ENCODE measurements at regions not wholly inside any gene's neighbourhood (a gene's known extent, or its start where the extent isn't known, plus 50 kb on each side); places are given as distances from the start of the nearest gene placed in this dataset.

- DNase-seq, result no peak
Measured at GRCh38 chr20:24378661-24379483, 90.6 kb upstream of the SYNDIG1 start.

- no peak for DNase-seq
Measured at GRCh38 chr20:24376311-24377099, 92.9 kb upstream of the SYNDIG1 start.

GRCh38 chr20:24373372-24373771, 96.1 kb upstream of the SYNDIG1 start:
- DNase-seq, result no peak

GRCh38 chr20:24370911-24371695, 98.3 kb upstream of the SYNDIG1 start:
- no peak for DNase-seq

- DNase-seq, result no peak
Measured at GRCh38 chr20:24370249-24370648, 99.2 kb upstream of the SYNDIG1 start.

GRCh38 chr20:24368253-24368652, 101.2 kb upstream of the SYNDIG1 start:
- DNase-seq, result no peak

GRCh38 chr20:24366336-24367004, 103.0 kb upstream of the SYNDIG1 start:
- DNase-seq, result peak in 2 of 56 donors; percentile 22 to 25

- no peak for DNase-seq
Measured at GRCh38 chr20:24365670-24366069, 103.8 kb upstream of the SYNDIG1 start.

- DNase-seq, result no peak
Measured at GRCh38 chr20:24364482-24364881, 104.9 kb upstream of the SYNDIG1 start.

- DNase-seq, result no peak
Measured at GRCh38 chr20:24363031-24363430, 106.4 kb upstream of the SYNDIG1 start.

- DNase-seq, result no peak
Measured at GRCh38 chr20:24362080-24362479, 107.3 kb upstream of the SYNDIG1 start.

GRCh38 chr20:24361541-24361940, 107.9 kb upstream of the SYNDIG1 start:
- DNase-seq, result no peak

GRCh38 chr20:24360531-24360930, 108.9 kb upstream of the SYNDIG1 start:
- no peak for DNase-seq

- no peak for DNase-seq
Measured at GRCh38 chr20:24359321-24360027, 110.0 kb upstream of the SYNDIG1 start.

- DNase-seq, result no peak
Measured at GRCh38 chr20:24357931-24358330, 111.5 kb upstream of the SYNDIG1 start.

- no peak for DNase-seq
Measured at GRCh38 chr20:24357177-24357576, 112.3 kb upstream of the SYNDIG1 start.

GRCh38 chr20:24353135-24353690, 116.2 kb upstream of the SYNDIG1 start:
- no peak for DNase-seq

GRCh38 chr20:24350923-24351368, 118.5 kb upstream of the SYNDIG1 start:
- DNase-seq, result no peak

GRCh38 chr20:24341781-24342180, 127.6 kb upstream of the SYNDIG1 start:
- DNase-seq, result no peak

GRCh38 chr20:24340933-24341332, 128.5 kb upstream of the SYNDIG1 start:
- DNase-seq, result no peak

Measured in amygdala (tissue), 56 donors.